Heart right ventricle (tissue), 16 donors: ENCODE measurements at regions not wholly inside any gene's neighbourhood (a gene's known extent, or its start where the extent isn't known, plus 50 kb on each side); places are given as distances from the start of the nearest gene placed in this dataset.
"Not testable (repeated sequence)": the region's sequence is repeated elsewhere in the genome, so short reads cannot be mapped to it uniquely, and the experiment has no call there.

Experiments used
- ATAC-seq, 8 donors: fragments of 200-7000 bp; cut with Tn5 transposase; one replicate each; pipeline ENCODE4 v1.9.1; 2020; ENCODE audit warnings: mild to moderate bottlenecking in 8 of 8, moderate library complexity in 8 of 8, moderate number of reproducible peaks in 1 of 8
- DNase-seq, 2 donors: peaks; one replicate each; pipeline ENCODE4 v3.0.0-alpha.2; 2020
- H3K27ac ChIP-seq, 10 donors: fragments of 200-600 bp; sonication (generic) in 2 of 10; one replicate each; pipeline versions ENCODE4 v1.5.0 to v1.8.0; 2020 to 2022; ENCODE audit warnings: mild to moderate bottlenecking in 3 of 10
- H3K27me3 ChIP-seq, 7 donors: fragments of 200-600 bp; one replicate each; pipeline ENCODE4 v1.8.0; 2021 to 2022; ENCODE audit warnings: mild to moderate bottlenecking in 2 of 7
- H3K36me3 ChIP-seq, 9 donors: fragments of 200-600 bp; sonication (generic) in 1 of 9; one replicate each; pipeline versions ENCODE4 v1.5.0 to v1.8.0; 2020 to 2022; ENCODE audit warnings: mild to moderate bottlenecking in 2 of 9
- H3K4me1 ChIP-seq, 9 donors: fragments of 200-600 bp; sonication (generic) in 1 of 9; one replicate each; pipeline versions ENCODE4 v1.5.0 to v1.8.0; 2020 to 2022; ENCODE audit warnings: mild to moderate bottlenecking in 4 of 9
- H3K4me3 ChIP-seq, 10 donors: fragments of 200-600 bp; sonication (generic) in 2 of 10; one replicate each; pipeline versions ENCODE4 v1.5.0 to v1.8.0; 2020 to 2022; ENCODE audit warnings: mild to moderate bottlenecking in 7 of 10, moderate library complexity in 2 of 10
- H3K9me3 ChIP-seq, 11 donors: fragments of 200-600 bp in 10 of 11; sonication (generic) in 2 of 11; one replicate each; pipeline versions ENCODE4 v1.5.0 to v1.8.0; 2013 to 2022; ENCODE audit warnings: mild to moderate bottlenecking in 2 of 11, control low read depth in 1 of 11, moderate library complexity in 1 of 11
- CTCF ChIP-seq, 9 donors: fragments of 200-600 bp; sonication (generic) in 2 of 9; IDR thresholded peaks; one replicate each; pipeline versions ENCODE4 v1.5.0 to v1.8.0; 2021 to 2022; ENCODE audit warnings: antibody characterized with exemption in 9 of 9, mild to moderate bottlenecking in 5 of 9, moderate library complexity in 1 of 9
- WGBS, 2 donors: extraction: QIAGEN DNeasy Blood & Tissue Kit; methylation state at CpG; one replicate each; pipeline ENCODE4 v1.1.7; 2013; ENCODE audit warnings: inconsistent platforms in 1 of 2; 5-methylcytosine and 5-hydroxymethylcytosine counted together
- intact Hi-C, 10 donors: fragments of 100-400 bp; cut with DNase I; formaldehyde crosslinking; loops; one replicate each; pipeline versions ENCODE4 v1.11.1 to v1.14.2; 2022
- donor health status: Arrhythmogenic right ventricular cardiomyopathy.
- donor health status: ischemic (EF 13 %, LVEDD 7.1; RV severe dilation, severe dysfunction).
- donor health status: healthy with polysubstance abuse.
- donor health status: DM: no; HTN: yes; CAD: no.
- donor health status: DM: no; HTN: no; CAD: no.
- donor health status: ischemic (EF 25% LVEDD 6.9; RV normal size, moderate dysfunction).
- donor health status: ischemic (EF 25% LVEDD 5.7; RV mildly dilated, moderate dysfunction).
- donor health status: healthy.
- donor health status: DM: yes; HTN: yes; CAD: no.
- donor health status: Ischemic cardiomyopathy.
- donor health status: ischemic (EF 35%, LVEDD 5.7; RV mildly dilated, moderate dysfunction).
- donor health status: nonischemic (EF 11% LVEDD 7.7; RV severe dilation, severe dysfunction).
- donor health status: DM: yes; HTN: yes; CAD: no.
- donor health status: PGD.
- donor health status: ischemic (EF 29% LVEDD 5.4; RV normal size, mild dysfunction).
- donor health status: nonischemic (EF 23%, LVEDD 6.1; RV moderate dilation, normal function).

DNA sequence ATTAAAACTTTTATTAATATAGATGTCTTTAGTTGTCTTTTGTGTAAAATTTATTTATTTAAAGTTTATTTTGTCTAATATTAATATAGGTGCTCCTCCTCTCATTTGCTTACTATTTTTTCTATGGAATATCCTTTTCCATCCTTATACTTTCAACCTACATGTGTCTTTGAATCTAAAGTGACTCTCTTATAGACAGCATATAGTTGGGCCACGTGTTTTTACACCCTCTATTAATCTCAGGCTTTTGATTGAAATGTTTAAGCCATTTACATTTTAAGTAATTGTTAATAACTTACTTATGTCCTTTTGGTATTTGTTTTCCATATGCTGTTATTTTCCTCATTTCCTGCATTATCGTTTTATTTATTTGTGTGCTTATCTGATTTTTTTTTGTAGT is 74.4 kb upstream of the LRFN5 start:
- ATAC-seq (no peak), DNase-seq (no peak)
- Histone ChIP-seq H3K27ac (no peak overlapping the region), H3K36me3 (no peaks in the 10 kb centered on the region), H3K27me3 (no peaks in the 10 kb centered on the region), H3K4me3 (no peak overlapping the region), H3K9me3 (peaks cover 0 to 25% (median 0%) of the 10 kb centered on the region in 11 donors), H3K4me1 (no peaks in the 10 kb centered on the region)
- TF ChIP-seq CTCF (IDR thresholded peaks at IDR 0.05): no peak
- WGBS, 2 donors: 80 to 81% methylated on average over 2 of the region's 2 CpGs
- intact Hi-C loops: no loop called here

- Histone ChIP-seq H3K27me3 (no peaks in the 10 kb centered on the region), H3K4me1 (no peaks in the 10 kb centered on the region), H3K4me3 (no peak overlapping the region), H3K27ac (no peak overlapping the region), H3K9me3 (no peaks in the 10 kb centered on the region), H3K36me3 (no peaks in the 10 kb centered on the region)
- 77 to 84% methylated on average over 1 of the region's 1 CpG for WGBS, 2 donors
- no peak for ATAC-seq
- DNase-seq: no peak
- no peak for TF ChIP-seq CTCF (IDR thresholded peaks at IDR 0.05)
- intact Hi-C loops: no loop called here
Observed at GRCh38 chr14:41521891-41522290, 84.8 kb upstream of the LRFN5 start.

DNA sequence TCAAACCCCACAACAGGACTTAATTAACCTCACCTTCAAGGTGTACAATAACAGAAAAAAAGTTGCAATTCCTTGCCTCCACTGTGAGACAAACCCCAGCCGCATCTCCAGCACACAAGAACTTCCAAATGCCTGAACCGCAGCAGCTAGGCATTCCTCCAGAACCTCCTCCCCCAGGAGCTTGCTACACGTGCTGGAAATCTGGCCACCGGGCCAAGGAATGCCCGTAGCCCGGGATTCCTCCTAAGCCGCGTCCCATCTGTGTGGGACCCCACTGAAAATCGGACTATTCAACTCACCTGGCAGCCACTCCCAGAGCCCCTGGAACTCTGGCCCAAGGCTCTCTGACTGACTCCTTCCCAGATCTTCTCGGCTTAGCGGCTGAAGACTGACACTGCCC is 88.6 kb upstream of the LRFN5 start:
- H3K27ac ChIP-seq, H3K4me3 ChIP-seq, H3K27me3 ChIP-seq, H3K36me3 ChIP-seq, H3K9me3 ChIP-seq, DNase-seq, ATAC-seq, intact Hi-C loops, H3K4me1 ChIP-seq: not testable (repeated sequence)
- 80 to 90% methylated on average over 8 to 11 of the region's 11 CpGs for WGBS, 2 donors

GRCh38 chr14:41506552-41506951 is 100.1 kb upstream of the LRFN5 start:
- no peaks in the 10 kb centered on the region for H3K9me3 ChIP-seq
- no peaks in the 10 kb centered on the region for H3K27me3 ChIP-seq
- DNase-seq: no peak
- ATAC-seq: no peak
- TF ChIP-seq CTCF (IDR thresholded peaks at IDR 0.05): no peak
- H3K4me1 ChIP-seq: no peaks in the 10 kb centered on the region
- H3K36me3 ChIP-seq: no peaks in the 10 kb centered on the region
- 66 to 73% methylated on average over 2 of the region's 2 CpGs for WGBS, 2 donors
- H3K4me3 ChIP-seq: no peak overlapping the region
- H3K27ac ChIP-seq: no peak overlapping the region
- intact Hi-C loops: no loop called here

GRCh38 chr14:41505491-41505890 is 101.2 kb upstream of the LRFN5 start:
- H3K27me3 ChIP-seq: no peaks in the 10 kb centered on the region
- 59 to 66% methylated on average over 2 of the region's 2 CpGs for whole genome bisulfite sequencing, 2 donors
- no peak for ATAC-seq
- no peaks in the 10 kb centered on the region for H3K9me3 ChIP-seq
- intact Hi-C loops: no loop called here
- TF ChIP-seq CTCF (IDR thresholded peaks at IDR 0.05): no peak
- no peak overlapping the region for H3K4me3 ChIP-seq
- no peaks in the 10 kb centered on the region for H3K4me1 ChIP-seq
- DNase-seq: no peak
- no peak overlapping the region for H3K27ac ChIP-seq
- H3K36me3 ChIP-seq: no peaks in the 10 kb centered on the region
